IMR-90 (cell line): ENCODE measurements at regions not wholly inside any gene's neighbourhood (a gene's known extent, or its start where the extent isn't known, plus 50 kb on each side); places are given as distances from the start of the nearest gene placed in this dataset.

Experiments used
- ATAC-seq: fragments of 200-7000 bp; cut with Tn5 transposase; 2 replicates; pipeline ENCODE4 v1.9.1; 2020; ENCODE audit warnings: low read depth, mild to moderate bottlenecking, moderate library complexity
- BruUV-seq: library from RNA; stranded (reverse); fragments of 400-500 nt; replicated peaks from 2 replicates; lab custom pipeline; 2021; lab: Mats Ljungman, UMichigan
- CTCF ChIA-PET: fragments of 300-600 bp; formaldehyde crosslinking; extraction: SDS; loops from one replicate; lab custom pipeline; 2021; ENCODE audit warnings: antibody characterized with exemption; lab: Yijun Ruan, JAX
- POLR2A ChIA-PET: fragments of 300-600 bp; sonication (Branson Sonifier 250); formaldehyde crosslinking; loops from one replicate; lab custom pipeline; 2022; ENCODE audit warnings: antibody characterized with exemption; ENCODE audit not compliant: unreplicated experiment; lab: Charles Lee
- DNase-seq: peaks from one replicate; pipeline ENCODE4 v3.0.0; 2013
- H2AFZ ChIP-seq: replicated peaks from 2 replicates; pipeline ENCODE3; 2013; ENCODE audit warnings: low read length, mild to moderate bottlenecking; ENCODE audit not compliant: poor library complexity
- H2AK5ac ChIP-seq: 2 replicates; pipeline ENCODE4 v1.6.1; 2013; ENCODE audit warnings: low read depth, low read length, inconsistent platforms
- H2AK9ac ChIP-seq: replicated peaks from 2 replicates; pipeline ENCODE3; 2013; ENCODE audit warnings: mild to moderate bottlenecking, low read depth, low read length, moderate library complexity; ENCODE audit not compliant: poor library complexity
- H2BK120ac ChIP-seq: 2 replicates; pipeline ENCODE4 v1.6.1; 2013; ENCODE audit warnings: low read depth, low read length, inconsistent platforms
- H2BK15ac ChIP-seq: 3 replicates; pipeline ENCODE4 v1.6.1; 2013; ENCODE audit warnings: low read depth, low read length, inconsistent platforms
- H2BK20ac ChIP-seq: 2 replicates; pipeline ENCODE4 v1.6.1; 2013; ENCODE audit warnings: low read depth, mild to moderate bottlenecking, inconsistent platforms, low read length, moderate library complexity
- H2BK5ac ChIP-seq: 2 replicates; pipeline ENCODE4 v1.6.1; 2013; ENCODE audit warnings: mild to moderate bottlenecking, low read depth, low read length, inconsistent platforms; ENCODE audit not compliant: poor library complexity, severe bottlenecking
- H3K14ac ChIP-seq: replicated peaks from 2 replicates; pipeline ENCODE4 v1.6.1; 2013; ENCODE audit warnings: low read depth, low read length, inconsistent platforms
- H3K18ac ChIP-seq: 2 replicates; pipeline ENCODE4 v1.6.1; 2013; ENCODE audit warnings: low read depth, low read length, control low read depth
- H3K23ac ChIP-seq: 2 replicates; pipeline ENCODE4 v1.6.1; 2013; ENCODE audit warnings: low read depth, low read length, inconsistent platforms
- H3K27ac ChIP-seq: 2 replicates; pipeline ENCODE4 v1.5.1; 2013; ENCODE audit warnings: mild to moderate bottlenecking, control low read depth, low read length; ENCODE audit not compliant: insufficient read depth
- H3K27me3 ChIP-seq: 2 replicates; pipeline ENCODE4 v1.6.1; 2013; ENCODE audit warnings: low read length; ENCODE audit not compliant: control insufficient read depth, insufficient read depth
- H3K36me3 ChIP-seq: 2 replicates; pipeline ENCODE4 v1.6.1; 2013; ENCODE audit warnings: low read length, mixed read lengths; ENCODE audit not compliant: control insufficient read depth, insufficient read depth
- H3K4ac ChIP-seq: 2 replicates; pipeline ENCODE4 v1.6.1; 2013; ENCODE audit warnings: low read depth, low read length, inconsistent platforms
- H3K4me1 ChIP-seq: 2 replicates; pipeline ENCODE4 v1.6.1; 2013; ENCODE audit warnings: low read length, mixed read lengths; ENCODE audit not compliant: control insufficient read depth, insufficient read depth
- H3K4me2 ChIP-seq: 2 replicates; pipeline ENCODE4 v1.6.1; 2013; ENCODE audit warnings: low read depth, mild to moderate bottlenecking, control low read depth, low read length, moderate library complexity
- H3K4me3 ChIP-seq: 2 replicates; pipeline ENCODE4 v1.5.1; 2013; ENCODE audit warnings: low read depth, mild to moderate bottlenecking, control low read depth, low read length, moderate library complexity; ENCODE audit not compliant: insufficient read depth
- H3K56ac ChIP-seq: 2 replicates; pipeline ENCODE4 v1.6.1; 2013; ENCODE audit warnings: low read length, inconsistent platforms; ENCODE audit not compliant: insufficient read depth; ENCODE audit errors: extremely low read depth
- H3K79me1 ChIP-seq, 2 experiments: 2 replicates each; pipeline ENCODE4 v1.6.1; 2013; ENCODE audit warnings: low read length in 2 of 2, inconsistent platforms in 1 of 2, low read depth in 1 of 2
- H3K9ac ChIP-seq: 2 replicates; pipeline ENCODE4 v1.6.1; 2013; ENCODE audit warnings: low read depth, low read length, control low read depth
- H3K9me1 ChIP-seq: 2 replicates; pipeline ENCODE4 v1.6.1; 2013; ENCODE audit warnings: low read length, inconsistent platforms; ENCODE audit not compliant: insufficient read depth
- H3K9me3 ChIP-seq: 2 replicates; pipeline ENCODE4 v1.6.1; 2013; ENCODE audit warnings: low read length; ENCODE audit not compliant: control insufficient read depth, insufficient read depth
- H4K20me1 ChIP-seq: 2 replicates; pipeline ENCODE4 v1.6.1; 2013; ENCODE audit warnings: low read length, inconsistent platforms; ENCODE audit not compliant: insufficient read depth
- H4K5ac ChIP-seq: 2 replicates; pipeline ENCODE4 v1.6.1; 2013; ENCODE audit warnings: mild to moderate bottlenecking, low read depth, low read length, control low read depth
- H4K8ac ChIP-seq, 2 experiments: 2 replicates each; pipeline ENCODE4 v1.6.1; 2013; ENCODE audit warnings: low read depth in 2 of 2, low read length in 2 of 2, control low read depth in 1 of 2, inconsistent platforms in 1 of 2
- H4K91ac ChIP-seq: 2 replicates; pipeline ENCODE4 v1.6.1; 2013; ENCODE audit warnings: low read depth, low read length, inconsistent platforms; ENCODE audit not compliant: insufficient read depth
- CEBPB ChIP-seq: IDR thresholded peaks from 2 replicates; pipeline ENCODE4 v1.6.1; 2012; ENCODE audit warnings: low read depth, low read length, improper control_type of control experiment
- CHD1 ChIP-seq: IDR thresholded peaks from 2 replicates; pipeline ENCODE4 v1.6.1; 2012; ENCODE audit warnings: low read depth, low read length, improper control_type of control experiment
- FOS ChIP-seq: fragments of 150-350 bp; IDR thresholded peaks from 2 replicates; pipeline ENCODE4 v1.6.1; 2016; ENCODE audit warnings: low read depth, low read length
- MAFK ChIP-seq: IDR thresholded peaks from 2 replicates; pipeline ENCODE4 v1.6.1; 2012; ENCODE audit warnings: low read depth, low read length, improper control_type of control experiment
- POLR2A ChIP-seq: IDR thresholded peaks from 2 replicates; pipeline ENCODE4 v1.6.1; 2012; ENCODE audit warnings: mild to moderate bottlenecking, low read depth, low read length
- RAD21 ChIP-seq: IDR thresholded peaks from 2 replicates; pipeline ENCODE4 v1.6.1; 2012; ENCODE audit warnings: low read length, improper control_type of control experiment
- WGBS, 2 experiments: methylation state at CpG; one replicate each; pipeline versions ENCODE4 v1.1.5 to v1.1.7; 2013; ENCODE audit warnings: missing lambda C conversion rate in 2 of 2; ENCODE audit not compliant: insufficient read length in 1 of 2; ENCODE audit errors: extremely low coverage in 2 of 2; 5-methylcytosine and 5-hydroxymethylcytosine counted together
- dilution Hi-C: fragments of 300-500 bp; cut with HindIII; formaldehyde crosslinking; loops from one replicate; pipeline ENCODE4 v1.14.3; 2018; ENCODE audit warnings: low sequenced_read_pairs; ENCODE audit not compliant: unreplicated experiment
- in situ Hi-C: fragments of 300-500 bp; cut with MboI; formaldehyde crosslinking; loops from 3 replicates; pipeline ENCODE4 v1.14.3; 2019; ENCODE audit warnings: low sequenced_read_pairs, inconsistent platforms, mixed read lengths
- intact Hi-C: fragments of 100-400 bp; cut with micrococcal nuclease; formaldehyde crosslinking; loops from 2 replicates; pipeline ENCODE4 v1.10.0; 2022

- H3K23ac ChIP-seq = no peak overlapping the region
- no peak overlapping the region for H3K18ac ChIP-seq
- intact Hi-C loops = no loop called here
- ATAC-seq (no peak), DNase-seq (no peak)
- H3K4ac ChIP-seq = no peak overlapping the region
- H4K91ac ChIP-seq = no peak overlapping the region
- no peaks in the 10 kb centered on the region for H3K4me1 ChIP-seq
- H4K8ac ChIP-seq = no peak overlapping the region
- H3K4me3 ChIP-seq = no peak overlapping the region
- no peaks in the 10 kb centered on the region for H3K9me3 ChIP-seq
- H4K5ac ChIP-seq = no peak overlapping the region
- no peak overlapping the region for H3K56ac ChIP-seq
- no peaks in the 10 kb centered on the region for H4K20me1 ChIP-seq
- H3K36me3 ChIP-seq = no peaks in the 10 kb centered on the region
- BruUV-seq = no TSS peak
- in situ Hi-C loops = no loop called here
- no peak overlapping the region for H3K14ac ChIP-seq
- no peak overlapping the region for H2AFZ ChIP-seq
- H2BK120ac ChIP-seq = no peak overlapping the region
- H3K4me2 ChIP-seq = no peak overlapping the region
- no CpG with 5 or more reads among the region's 4 CpGs for WGBS, 2 experiments
- no peak for TF ChIP-seq MAFK
- no peak for TF ChIP-seq POLR2A
- TF ChIP-seq FOS = no peak
- TF ChIP-seq CHD1 = no peak
- TF ChIP-seq RAD21 = no peak
- no peak for TF ChIP-seq CEBPB
- H2AK5ac ChIP-seq = no peak overlapping the region
- dilution Hi-C loops = no loop called here
- no peak overlapping the region for H3K9ac ChIP-seq
- no peak overlapping the region for H2AK9ac ChIP-seq
- no peaks in the 10 kb centered on the region for H3K27me3 ChIP-seq
- no peak overlapping the region for H3K27ac ChIP-seq
- H2BK15ac ChIP-seq = no peak overlapping the region
- no peaks in the 10 kb centered on the region for H3K9me1 ChIP-seq
- H2BK5ac ChIP-seq = no peak overlapping the region
- ChIA-PET POLR2A (no interaction called here), CTCF (no interaction called here)
- H3K79me1 ChIP-seq = no peaks in the 10 kb centered on the region
- H2BK20ac ChIP-seq = no peak overlapping the region
These were observed 121.1 kb downstream of the NHLRC3 start for GRCh38 chr13:39159393-39159792.
